OCI-LY3 (cell line): ENCODE measurements at regions not wholly inside any gene's neighbourhood (a gene's known extent, or its start where the extent isn't known, plus 50 kb on each side); places are given as distances from the start of the nearest gene placed in this dataset.

ENCODE experiments used
- H2AFZ ChIP-seq: fragments of 200-600, 300-600 bp; shearing (Covaris generic); 2 replicates; pipeline ENCODE4 v1.6.0; 2014; ENCODE audit warnings: antibody characterized with exemption, low read depth, low read length
- H3K27ac ChIP-seq: fragments of 200-600, 300-600 bp; sonication (generic); 2 replicates; pipeline ENCODE4 v1.5.1; 2014; ENCODE audit warnings: mild to moderate bottlenecking, low read length, moderate library complexity, mixed read lengths
- H3K27me3 ChIP-seq: fragments of 200-600, 300-600 bp; sonication (generic); 2 replicates; pipeline ENCODE4 v1.6.1; 2014; ENCODE audit warnings: low read depth, low read length, mixed read lengths
- H3K36me3 ChIP-seq: fragments of 200-600, 300-600 bp; sonication (generic); replicated peaks from 2 replicates; pipeline ENCODE3; 2014; ENCODE audit warnings: low read depth, low read length, mixed read lengths
- H3K4me1 ChIP-seq: fragments of 300-600, 200-600 bp; sonication (generic); 2 replicates; pipeline ENCODE4 v1.6.1; 2014; ENCODE audit warnings: low read length, mixed read lengths
- H3K4me2 ChIP-seq: fragments of 200-600, 300-600 bp; sonication (generic); 2 replicates; pipeline ENCODE4 v1.6.1; 2014; ENCODE audit warnings: low read length, mixed read lengths
- H3K4me3 ChIP-seq: fragments of 300-600, 200-600 bp; sonication (generic); 2 replicates; pipeline ENCODE4 v1.5.1; 2014; ENCODE audit warnings: antibody characterized with exemption, mild to moderate bottlenecking, low read length, moderate library complexity
- H3K79me2 ChIP-seq: fragments of 300-600, 200-600 bp; shearing (Covaris generic); 2 replicates; pipeline ENCODE4 v1.6.1; 2014; ENCODE audit warnings: mild to moderate bottlenecking, low read length, mixed read lengths
- H3K9ac ChIP-seq: fragments of 300-600, 200-600 bp; shearing (Covaris generic); 2 replicates; pipeline ENCODE4 v1.6.0; 2014; ENCODE audit warnings: mild to moderate bottlenecking, low read length, moderate library complexity
- H3K9me3 ChIP-seq: fragments of 200-600, 300-600 bp; shearing (Covaris generic); 2 replicates; pipeline ENCODE4 v1.6.1; 2014; ENCODE audit warnings: low read length, mixed read lengths; ENCODE audit not compliant: insufficient read depth
- H4K20me1 ChIP-seq: fragments of 200-600, 300-600 bp; sonication (generic); 2 replicates; pipeline ENCODE4 v1.6.1; 2016; ENCODE audit warnings: low read length, mixed read lengths; ENCODE audit not compliant: insufficient read depth
- EZH2phosphoT487 ChIP-seq: fragments of 200-600 bp; shearing (Covaris generic); IDR thresholded peaks from 2 replicates; pipeline ENCODE4 v1.6.1; 2018; ENCODE audit warnings: antibody characterized with exemption, mixed run types, low read depth
- TF ChIP-seq, protein P1 (sequence below): fragments of 200-600, 300-600 bp; sonication (generic); IDR thresholded peaks from 2 replicates; pipeline ENCODE4 v1.5.1; 2014; ENCODE audit warnings: antibody characterized with exemption, low read length, low read depth

DNA sequence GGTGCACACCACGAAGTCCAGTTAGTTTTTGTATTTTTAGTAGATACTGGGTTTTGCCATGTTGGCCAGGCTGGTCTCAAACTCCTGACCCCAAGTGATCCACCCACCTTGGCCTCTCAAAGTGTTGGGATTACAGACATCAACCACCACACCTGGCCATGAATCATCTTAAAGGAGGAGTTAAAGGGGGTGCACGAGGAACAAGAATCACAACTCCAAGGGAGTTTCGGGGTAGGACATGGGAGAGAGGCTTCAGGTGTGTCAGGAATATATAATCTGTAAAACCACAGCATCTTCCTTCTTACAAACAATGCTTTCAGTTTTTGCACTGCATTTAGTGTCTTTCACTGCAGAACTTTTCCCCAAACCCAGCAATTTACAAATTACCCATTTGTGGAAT is 137.4 kb upstream of the SGK1 start:
- H3K79me2 ChIP-seq, result no peaks in the 10 kb centered on the region
- H4K20me1 ChIP-seq, result no peaks in the 10 kb centered on the region
- H3K9me3 ChIP-seq, result no peaks in the 10 kb centered on the region
- no peak overlapping the region for H2AFZ ChIP-seq
- H3K4me1 ChIP-seq, result peaks cover 38% of the 10 kb centered on the region
- no peak overlapping the region for H3K9ac ChIP-seq
- H3K4me2 ChIP-seq, result no peak overlapping the region
- H3K36me3 ChIP-seq, result no peaks in the 10 kb centered on the region
- no peak overlapping the region for H3K4me3 ChIP-seq
- TF ChIP-seq, protein P1, sequence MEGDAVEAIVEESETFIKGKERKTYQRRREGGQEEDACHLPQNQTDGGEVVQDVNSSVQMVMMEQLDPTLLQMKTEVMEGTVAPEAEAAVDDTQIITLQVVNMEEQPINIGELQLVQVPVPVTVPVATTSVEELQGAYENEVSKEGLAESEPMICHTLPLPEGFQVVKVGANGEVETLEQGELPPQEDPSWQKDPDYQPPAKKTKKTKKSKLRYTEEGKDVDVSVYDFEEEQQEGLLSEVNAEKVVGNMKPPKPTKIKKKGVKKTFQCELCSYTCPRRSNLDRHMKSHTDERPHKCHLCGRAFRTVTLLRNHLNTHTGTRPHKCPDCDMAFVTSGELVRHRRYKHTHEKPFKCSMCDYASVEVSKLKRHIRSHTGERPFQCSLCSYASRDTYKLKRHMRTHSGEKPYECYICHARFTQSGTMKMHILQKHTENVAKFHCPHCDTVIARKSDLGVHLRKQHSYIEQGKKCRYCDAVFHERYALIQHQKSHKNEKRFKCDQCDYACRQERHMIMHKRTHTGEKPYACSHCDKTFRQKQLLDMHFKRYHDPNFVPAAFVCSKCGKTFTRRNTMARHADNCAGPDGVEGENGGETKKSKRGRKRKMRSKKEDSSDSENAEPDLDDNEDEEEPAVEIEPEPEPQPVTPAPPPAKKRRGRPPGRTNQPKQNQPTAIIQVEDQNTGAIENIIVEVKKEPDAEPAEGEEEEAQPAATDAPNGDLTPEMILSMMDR, result no peak
- TF ChIP-seq EZH2phosphoT487, result no peak
- H3K27me3 ChIP-seq, result no peaks in the 10 kb centered on the region
- no peak overlapping the region for H3K27ac ChIP-seq

- Histone ChIP-seq H3K4me2 (no peak overlapping the region), H3K4me3 (no peak overlapping the region), H2AFZ (no peak overlapping the region), H3K36me3 (no peaks in the 10 kb centered on the region), H3K79me2 (no peaks in the 10 kb centered on the region), H3K27me3 (no peaks in the 10 kb centered on the region), H4K20me1 (no peaks in the 10 kb centered on the region), H3K27ac (no peak overlapping the region), H3K9me3 (no peaks in the 10 kb centered on the region), H3K4me1 (peaks cover 44% of the 10 kb centered on the region), H3K9ac (no peak overlapping the region)
- TF ChIP-seq EZH2phosphoT487, result no peak
- TF ChIP-seq, protein P1, result no peak
These were observed 136.9 kb upstream of the SGK1 start for GRCh38 chr6:134454794-134455193.

DNA sequence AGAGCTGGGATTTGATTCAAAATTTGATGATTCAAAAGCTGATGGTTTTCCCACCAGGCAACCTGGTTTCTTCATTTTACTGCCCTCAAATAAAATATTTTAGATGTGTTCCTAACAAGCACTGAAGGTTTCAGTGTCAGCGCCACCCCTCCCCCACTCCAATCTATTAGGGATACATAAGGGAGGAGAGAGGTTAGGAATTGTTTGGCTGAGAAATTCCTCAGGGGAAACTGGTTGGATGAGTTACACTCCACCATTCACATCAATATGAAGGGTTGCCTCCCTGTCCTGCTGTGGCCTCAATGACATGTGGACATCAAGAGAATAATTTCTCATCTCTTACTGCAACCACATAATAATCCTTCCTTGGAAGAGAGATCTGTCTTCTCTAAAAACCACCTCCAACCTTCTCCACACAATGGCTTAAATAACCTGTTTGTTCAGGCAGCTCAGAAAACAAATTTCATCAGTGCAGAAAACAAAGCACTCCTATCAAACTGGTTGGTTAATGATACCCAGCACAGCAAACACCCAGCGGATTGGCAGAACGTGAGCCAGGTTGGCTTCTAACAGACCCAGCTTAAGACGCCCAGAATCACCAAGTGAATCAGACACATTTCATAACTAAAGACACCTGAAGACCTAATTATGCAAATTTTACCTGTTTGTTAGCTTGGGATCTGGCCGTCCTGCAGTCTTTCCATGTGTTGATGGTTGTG is 136.0 kb upstream of the SGK1 start:
- Histone ChIP-seq H3K79me2 (no peaks in the 10 kb centered on the region), H3K9me3 (no peaks in the 10 kb centered on the region), H4K20me1 (no peaks in the 10 kb centered on the region), H3K27ac (no peak overlapping the region), H3K4me1 (peaks cover 46% of the 10 kb centered on the region), H2AFZ (no peak overlapping the region), H3K9ac (no peak overlapping the region), H3K4me2 (no peak overlapping the region), H3K27me3 (no peaks in the 10 kb centered on the region), H3K4me3 (no peak overlapping the region), H3K36me3 (no peaks in the 10 kb centered on the region)
- TF ChIP-seq, protein P1, result no peak
- no peak for TF ChIP-seq EZH2phosphoT487

GRCh38 chr6:134452906-134453305 is 135.0 kb upstream of the SGK1 start:
- Histone ChIP-seq H2AFZ (no peak overlapping the region), H3K79me2 (no peaks in the 10 kb centered on the region), H4K20me1 (no peaks in the 10 kb centered on the region), H3K4me3 (no peak overlapping the region), H3K27me3 (no peaks in the 10 kb centered on the region), H3K27ac (no peak overlapping the region), H3K9me3 (no peaks in the 10 kb centered on the region), H3K4me2 (no peak overlapping the region), H3K9ac (no peak overlapping the region), H3K36me3 (no peaks in the 10 kb centered on the region), H3K4me1 (peaks cover 46% of the 10 kb centered on the region)
- TF ChIP-seq, protein P1, result no peak
- no peak for TF ChIP-seq EZH2phosphoT487
